Osteoblast (primary cell): ENCODE measurements at regions not wholly inside any gene's neighbourhood (a gene's known extent, or its start where the extent isn't known, plus 50 kb on each side); places are given as distances from the start of the nearest gene placed in this dataset.
A peak's percentile ranks its signal among the peaks of the same experiment; 100 is the strongest.

Experiments used
- DNase-seq: peaks from one replicate; pipeline ENCODE4 v3.0.0; 2011; ENCODE audit warnings: low spot score, mixed read lengths; ENCODE audit not compliant: insufficient read length; ENCODE audit errors: missing footprints
- H2AFZ ChIP-seq: 2 replicates; pipeline ENCODE4 v1.6.0; 2011; ENCODE audit warnings: mild to moderate bottlenecking, low read length
- H3K27ac ChIP-seq: 2 replicates; pipeline ENCODE4 v1.5.1; 2011; ENCODE audit warnings: mild to moderate bottlenecking, low read depth, low read length, moderate library complexity
- H3K27me3 ChIP-seq: 2 replicates; pipeline ENCODE4 v1.6.0; 2012; ENCODE audit warnings: mild to moderate bottlenecking, control low read depth, inconsistent platforms, low read length, moderate library complexity; ENCODE audit not compliant: insufficient read depth
- H3K36me3 ChIP-seq: 2 replicates; pipeline ENCODE4 v1.5.1; 2011; ENCODE audit warnings: mild to moderate bottlenecking, low read length, control low read depth, moderate library complexity; ENCODE audit not compliant: insufficient read depth
- H3K4me1 ChIP-seq: 2 replicates; pipeline ENCODE4 v1.5.1; 2011; ENCODE audit warnings: mild to moderate bottlenecking, low read length, control low read depth, moderate library complexity; ENCODE audit not compliant: insufficient read depth
- H3K4me2 ChIP-seq: 2 replicates; pipeline ENCODE4 v1.6.0; 2011; ENCODE audit warnings: mild to moderate bottlenecking, low read length; ENCODE audit not compliant: insufficient read depth
- H3K4me3 ChIP-seq: fragments of 200-600 bp; sonication (generic); 3 replicates; pipeline ENCODE4 v1.5.1; 2012; ENCODE audit warnings: mild to moderate bottlenecking, low read length, inconsistent platforms; ENCODE audit not compliant: insufficient read depth
- H3K79me2 ChIP-seq: 2 replicates; pipeline ENCODE4 v1.6.0; 2012; ENCODE audit warnings: mild to moderate bottlenecking, low read length, control low read depth, inconsistent platforms; ENCODE audit not compliant: insufficient read depth
- H3K9me3 ChIP-seq: 2 replicates; pipeline ENCODE4 v1.5.1; 2011; ENCODE audit warnings: low read depth, low read length, control low read depth
- H4K20me1 ChIP-seq: 2 replicates; pipeline ENCODE4 v1.6.0; 2012; ENCODE audit warnings: mild to moderate bottlenecking, low read length, control low read depth; ENCODE audit not compliant: insufficient read depth
- TF ChIP-seq, protein P1 (sequence below): IDR thresholded peaks from 2 replicates; pipeline ENCODE4 v1.5.1; 2011; ENCODE audit warnings: mild to moderate bottlenecking, low read depth, low read length, moderate library complexity; ENCODE audit errors: extremely low read depth

DNA sequence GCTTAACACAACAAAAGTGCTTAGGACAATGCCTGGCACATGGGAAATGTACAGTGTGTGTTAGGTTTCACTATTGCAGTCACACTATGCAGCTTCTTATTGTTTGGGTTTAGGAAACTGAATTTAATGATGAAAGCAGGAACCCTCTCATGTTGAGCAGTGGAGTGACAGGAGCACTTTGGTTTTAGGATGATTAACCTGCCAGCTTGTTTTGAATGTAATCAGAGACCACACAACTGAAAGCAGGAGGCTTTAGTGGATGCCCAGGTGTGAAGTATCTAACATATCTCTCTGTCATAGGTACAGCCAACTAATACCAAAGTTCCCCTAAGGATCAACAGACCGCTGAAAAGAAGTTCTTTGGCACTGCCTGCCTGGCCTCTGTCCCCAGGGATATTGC lies 406.9 kb upstream of the USP24 start:
- no peaks in the 10 kb centered on the region for H3K79me2 ChIP-seq
- no peak overlapping the region for H3K27ac ChIP-seq
- DNase-seq, result no peak
- H3K4me2 ChIP-seq, result no peak overlapping the region
- H3K36me3 ChIP-seq, result no peaks in the 10 kb centered on the region
- H3K9me3 ChIP-seq, result no peaks in the 10 kb centered on the region
- H2AFZ ChIP-seq, result no peak overlapping the region
- TF ChIP-seq, protein P1, sequence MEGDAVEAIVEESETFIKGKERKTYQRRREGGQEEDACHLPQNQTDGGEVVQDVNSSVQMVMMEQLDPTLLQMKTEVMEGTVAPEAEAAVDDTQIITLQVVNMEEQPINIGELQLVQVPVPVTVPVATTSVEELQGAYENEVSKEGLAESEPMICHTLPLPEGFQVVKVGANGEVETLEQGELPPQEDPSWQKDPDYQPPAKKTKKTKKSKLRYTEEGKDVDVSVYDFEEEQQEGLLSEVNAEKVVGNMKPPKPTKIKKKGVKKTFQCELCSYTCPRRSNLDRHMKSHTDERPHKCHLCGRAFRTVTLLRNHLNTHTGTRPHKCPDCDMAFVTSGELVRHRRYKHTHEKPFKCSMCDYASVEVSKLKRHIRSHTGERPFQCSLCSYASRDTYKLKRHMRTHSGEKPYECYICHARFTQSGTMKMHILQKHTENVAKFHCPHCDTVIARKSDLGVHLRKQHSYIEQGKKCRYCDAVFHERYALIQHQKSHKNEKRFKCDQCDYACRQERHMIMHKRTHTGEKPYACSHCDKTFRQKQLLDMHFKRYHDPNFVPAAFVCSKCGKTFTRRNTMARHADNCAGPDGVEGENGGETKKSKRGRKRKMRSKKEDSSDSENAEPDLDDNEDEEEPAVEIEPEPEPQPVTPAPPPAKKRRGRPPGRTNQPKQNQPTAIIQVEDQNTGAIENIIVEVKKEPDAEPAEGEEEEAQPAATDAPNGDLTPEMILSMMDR, result no peak
- no peak overlapping the region for H3K4me3 ChIP-seq
- no peaks in the 10 kb centered on the region for H4K20me1 ChIP-seq
- no peaks in the 10 kb centered on the region for H3K4me1 ChIP-seq
- H3K27me3 ChIP-seq, result no peaks in the 10 kb centered on the region

DNA sequence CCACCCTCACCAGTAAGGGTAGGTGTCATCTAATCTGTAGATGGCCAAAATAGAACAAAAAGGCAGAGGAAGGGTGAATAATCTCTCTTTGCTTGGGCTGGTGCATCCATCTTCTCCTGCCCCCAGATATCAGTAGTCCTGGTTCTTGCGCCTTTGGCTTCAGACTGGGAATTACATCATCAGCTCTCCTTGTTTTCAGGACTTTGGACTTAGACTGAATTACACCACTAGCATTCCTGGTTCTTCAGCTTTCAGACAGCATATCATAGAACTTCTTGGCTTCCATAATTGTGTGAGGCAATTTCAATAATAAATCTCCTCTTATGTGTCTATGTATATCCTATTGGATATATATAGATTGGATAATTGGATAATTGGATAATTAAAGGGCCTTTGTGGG lies 403.0 kb upstream of the USP24 start:
- no peak overlapping the region for H3K4me3 ChIP-seq
- H3K79me2 ChIP-seq, result no peaks in the 10 kb centered on the region
- H3K36me3 ChIP-seq, result no peaks in the 10 kb centered on the region
- H2AFZ ChIP-seq, result no peak overlapping the region
- no peaks in the 10 kb centered on the region for H3K27me3 ChIP-seq
- no peak for DNase-seq
- H3K4me2 ChIP-seq, result no peak overlapping the region
- no peaks in the 10 kb centered on the region for H4K20me1 ChIP-seq
- H3K4me1 ChIP-seq, result peaks cover 5% of the 10 kb centered on the region
- TF ChIP-seq, protein P1, result no peak
- H3K27ac ChIP-seq, result no peak overlapping the region
- no peaks in the 10 kb centered on the region for H3K9me3 ChIP-seq

DNA sequence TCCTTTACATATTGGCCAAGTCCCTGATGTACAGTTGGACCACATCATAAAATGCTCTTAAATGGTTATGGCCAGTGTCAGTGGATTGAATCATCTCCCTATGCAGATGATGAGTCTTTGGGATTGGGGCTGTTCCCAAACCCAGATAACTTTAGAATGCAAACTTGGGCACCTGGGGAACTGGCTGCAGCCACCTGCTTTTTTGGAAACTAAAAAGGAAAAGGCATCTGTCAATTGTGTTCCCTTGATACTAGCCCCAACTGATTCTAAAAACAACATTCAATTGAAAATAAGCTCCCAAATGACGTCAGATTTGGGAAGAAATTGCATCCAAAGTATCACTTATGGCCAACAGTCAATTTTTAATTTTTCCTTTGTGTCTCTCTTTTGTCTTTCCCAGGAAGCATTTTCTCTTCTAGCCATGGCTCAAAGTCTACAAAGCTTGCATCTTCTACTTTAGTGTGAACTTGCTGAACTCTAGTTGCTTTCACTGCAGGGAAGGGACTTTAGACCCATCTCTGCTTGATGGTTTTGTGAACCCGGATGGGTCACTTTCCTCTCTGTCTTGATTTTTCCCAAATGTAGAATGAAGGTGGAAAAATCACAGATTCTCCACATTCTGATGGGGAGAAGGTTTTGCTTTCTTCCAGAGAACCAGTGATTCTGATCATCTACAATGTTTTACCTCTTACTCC lies 402.3 kb upstream of the USP24 start:
- H3K79me2 ChIP-seq, result no peaks in the 10 kb centered on the region
- no peak for DNase-seq
- H3K9me3 ChIP-seq, result no peaks in the 10 kb centered on the region
- H2AFZ ChIP-seq, result no peak overlapping the region
- H3K4me3 ChIP-seq, result no peak overlapping the region
- TF ChIP-seq, protein P1, result no peak
- no peaks in the 10 kb centered on the region for H3K27me3 ChIP-seq
- H4K20me1 ChIP-seq, result no peaks in the 10 kb centered on the region
- no peak overlapping the region for H3K27ac ChIP-seq
- no peaks in the 10 kb centered on the region for H3K36me3 ChIP-seq
- no peak overlapping the region for H3K4me2 ChIP-seq
- peaks cover 11% of the 10 kb centered on the region for H3K4me1 ChIP-seq

DNA sequence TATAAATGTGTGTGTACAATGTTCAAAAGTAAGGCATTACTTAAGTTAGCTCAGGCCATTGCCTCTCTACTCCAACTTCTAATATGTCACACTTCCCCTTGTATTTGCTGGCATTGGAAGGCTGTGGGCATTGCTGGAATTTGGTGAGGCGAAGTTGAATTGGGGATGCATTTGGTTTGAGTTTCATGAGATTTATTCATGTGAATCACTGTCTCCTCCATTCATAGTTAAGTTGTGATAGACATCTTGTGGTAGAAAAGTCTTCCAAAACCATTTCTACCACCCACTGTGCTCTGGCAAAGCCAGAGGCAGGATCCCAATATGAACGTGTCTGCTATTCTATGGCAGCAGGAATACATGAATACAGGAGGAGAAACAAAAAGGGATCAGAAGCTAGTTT lies 397.8 kb upstream of the USP24 start:
- no peak overlapping the region for H3K4me3 ChIP-seq
- peak overlapping the region; percentile 2 for H3K4me2 ChIP-seq
- no peaks in the 10 kb centered on the region for H3K36me3 ChIP-seq
- DNase-seq, result peak; percentile 44
- H4K20me1 ChIP-seq, result no peaks in the 10 kb centered on the region
- TF ChIP-seq, protein P1, result no peak
- no peaks in the 10 kb centered on the region for H3K79me2 ChIP-seq
- H3K27ac ChIP-seq, result peak overlapping the region; percentile 24
- H3K4me1 ChIP-seq, result peaks cover 29% of the 10 kb centered on the region
- H3K9me3 ChIP-seq, result no peaks in the 10 kb centered on the region
- H3K27me3 ChIP-seq, result no peaks in the 10 kb centered on the region
- peak overlapping the region; percentile 33 for H2AFZ ChIP-seq
